Ishikawa (cell line): ENCODE measurements at regions not wholly inside any gene's neighbourhood (a gene's known extent, or its start where the extent isn't known, plus 50 kb on each side); places are given as distances from the start of the nearest gene placed in this dataset.

Experiments
- CEBPB ChIP-seq: IDR thresholded peaks from 2 replicates; pipeline ENCODE4 v1.6.1; 2012
- CREB1 ChIP-seq: IDR thresholded peaks from 2 replicates; pipeline ENCODE4 v1.6.1; 2012; ENCODE audit warnings: low read depth
- EGR1 ChIP-seq: IDR thresholded peaks from 2 replicates; pipeline ENCODE4 v1.6.1; 2012
- EP300 ChIP-seq: IDR thresholded peaks from 2 replicates; pipeline ENCODE4 v1.6.1; 2012; ENCODE audit warnings: borderline replicate concordance
- FOXM1 ChIP-seq: IDR thresholded peaks from 2 replicates; pipeline ENCODE4 v1.6.1; 2012; ENCODE audit warnings: low read depth, borderline replicate concordance
- NFIC ChIP-seq: IDR thresholded peaks from 2 replicates; pipeline ENCODE4 v1.6.1; 2012
- RAD21 ChIP-seq: IDR thresholded peaks from 2 replicates; pipeline ENCODE4 v1.6.1; 2012; ENCODE audit warnings: low read depth
- TAF1 ChIP-seq: IDR thresholded peaks from 2 replicates; pipeline ENCODE4 v1.6.1; 2012; ENCODE audit warnings: low read depth, mild to moderate bottlenecking
- TCF12 ChIP-seq: IDR thresholded peaks from 2 replicates; pipeline ENCODE4 v1.6.1; 2012; ENCODE audit warnings: low read depth
- TEAD4 ChIP-seq: IDR thresholded peaks from 2 replicates; pipeline ENCODE4 v1.6.1; 2012
- YY1 ChIP-seq: IDR thresholded peaks from 2 replicates; pipeline ENCODE4 v1.6.1; 2012; ENCODE audit warnings: low read depth
- ZBTB7A ChIP-seq: IDR thresholded peaks from 2 replicates; pipeline ENCODE4 v1.6.1; 2012; ENCODE audit warnings: low read depth
- TF ChIP-seq, protein P1 (sequence below): IDR thresholded peaks from 2 replicates; pipeline ENCODE4 v1.6.1; 2012; ENCODE audit warnings: low read depth, mild to moderate bottlenecking
- TF ChIP-seq, protein P2 (sequence below): IDR thresholded peaks from 2 replicates; pipeline ENCODE4 v1.6.1; 2012
- TF ChIP-seq, protein P3 (sequence below): IDR thresholded peaks from 2 replicates; pipeline ENCODE4 v1.6.1; 2012

DNA sequence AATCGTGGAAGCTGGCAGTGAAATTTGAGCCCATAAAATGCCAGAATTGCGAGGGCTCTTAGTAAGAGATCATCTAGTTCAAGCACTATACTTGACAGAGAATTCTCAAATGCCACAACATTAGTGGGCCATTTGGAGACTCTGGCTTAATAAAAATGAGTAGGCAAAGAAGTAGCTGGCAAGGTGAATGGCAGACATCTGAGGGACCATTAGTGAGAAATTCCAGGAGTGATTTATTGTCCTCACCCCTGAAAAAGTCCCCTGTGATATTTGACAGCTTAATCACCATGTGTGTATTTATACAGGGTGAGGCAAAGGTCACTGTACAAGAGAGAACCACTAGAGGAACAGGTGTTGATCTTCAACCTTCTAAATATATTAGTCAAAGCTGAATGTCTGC is 207.5 kb downstream of the CHRDL1 start:
- no peak for TF ChIP-seq TEAD4

DNA sequence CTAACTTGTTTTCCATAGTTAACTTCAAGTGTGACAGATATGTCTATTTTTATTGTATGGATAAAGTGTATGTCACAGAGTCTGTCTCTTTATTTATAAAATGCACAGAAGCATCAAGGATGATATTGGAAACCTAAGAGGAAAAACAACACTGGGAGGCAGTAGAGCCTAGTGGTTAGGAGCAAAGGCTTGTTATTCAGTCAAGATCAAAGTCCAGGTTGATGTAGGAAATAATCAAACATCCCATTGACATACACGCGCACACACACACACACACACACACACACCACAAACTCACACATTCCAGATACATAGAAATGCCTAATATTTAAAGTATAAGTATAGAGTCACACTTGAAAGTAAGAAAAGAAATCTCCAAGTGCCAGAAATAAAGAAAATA is 206.8 kb downstream of the CHRDL1 start:
- TF ChIP-seq TAF1 (no peak), EGR1 (no peak), CEBPB (no peak), RAD21 (no peak), EP300 (no peak), FOXM1 (no peak), ZBTB7A (no peak), TCF12 (no peak)
- TF ChIP-seq, protein P1, sequence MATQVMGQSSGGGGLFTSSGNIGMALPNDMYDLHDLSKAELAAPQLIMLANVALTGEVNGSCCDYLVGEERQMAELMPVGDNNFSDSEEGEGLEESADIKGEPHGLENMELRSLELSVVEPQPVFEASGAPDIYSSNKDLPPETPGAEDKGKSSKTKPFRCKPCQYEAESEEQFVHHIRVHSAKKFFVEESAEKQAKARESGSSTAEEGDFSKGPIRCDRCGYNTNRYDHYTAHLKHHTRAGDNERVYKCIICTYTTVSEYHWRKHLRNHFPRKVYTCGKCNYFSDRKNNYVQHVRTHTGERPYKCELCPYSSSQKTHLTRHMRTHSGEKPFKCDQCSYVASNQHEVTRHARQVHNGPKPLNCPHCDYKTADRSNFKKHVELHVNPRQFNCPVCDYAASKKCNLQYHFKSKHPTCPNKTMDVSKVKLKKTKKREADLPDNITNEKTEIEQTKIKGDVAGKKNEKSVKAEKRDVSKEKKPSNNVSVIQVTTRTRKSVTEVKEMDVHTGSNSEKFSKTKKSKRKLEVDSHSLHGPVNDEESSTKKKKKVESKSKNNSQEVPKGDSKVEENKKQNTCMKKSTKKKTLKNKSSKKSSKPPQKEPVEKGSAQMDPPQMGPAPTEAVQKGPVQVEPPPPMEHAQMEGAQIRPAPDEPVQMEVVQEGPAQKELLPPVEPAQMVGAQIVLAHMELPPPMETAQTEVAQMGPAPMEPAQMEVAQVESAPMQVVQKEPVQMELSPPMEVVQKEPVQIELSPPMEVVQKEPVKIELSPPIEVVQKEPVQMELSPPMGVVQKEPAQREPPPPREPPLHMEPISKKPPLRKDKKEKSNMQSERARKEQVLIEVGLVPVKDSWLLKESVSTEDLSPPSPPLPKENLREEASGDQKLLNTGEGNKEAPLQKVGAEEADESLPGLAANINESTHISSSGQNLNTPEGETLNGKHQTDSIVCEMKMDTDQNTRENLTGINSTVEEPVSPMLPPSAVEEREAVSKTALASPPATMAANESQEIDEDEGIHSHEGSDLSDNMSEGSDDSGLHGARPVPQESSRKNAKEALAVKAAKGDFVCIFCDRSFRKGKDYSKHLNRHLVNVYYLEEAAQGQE = no peak

DNA sequence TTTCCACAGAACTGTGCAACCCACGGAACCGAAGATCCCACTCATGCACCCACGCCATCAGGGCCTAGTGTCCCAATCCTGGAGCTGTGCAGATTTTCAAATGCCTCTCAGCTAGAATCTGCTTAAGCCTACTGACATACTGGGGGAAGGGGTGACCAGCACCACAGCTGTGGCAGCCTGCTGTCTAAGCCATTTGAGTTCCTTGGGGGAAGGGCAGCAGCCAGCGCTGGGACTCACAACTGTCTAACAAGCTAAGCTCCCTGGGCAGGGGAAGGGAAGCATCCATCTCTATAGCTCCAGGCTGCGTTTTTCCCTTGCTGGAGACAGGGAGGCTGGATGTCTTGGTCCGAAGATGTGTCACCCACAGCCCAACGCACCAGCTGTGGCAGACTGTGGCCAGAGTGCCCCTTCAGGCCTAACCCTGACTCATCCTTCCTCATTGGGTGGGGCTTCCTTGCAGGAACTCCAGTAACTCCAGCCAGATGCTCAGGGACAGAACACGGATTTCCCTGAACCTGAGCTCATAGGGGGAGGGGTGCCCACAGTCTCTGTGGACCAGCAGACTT is 194.8 kb downstream of the CHRDL1 start:
- TF ChIP-seq ZBTB7A = no peak
- TF ChIP-seq TCF12 = no peak
- no peak for TF ChIP-seq YY1
- TF ChIP-seq NFIC = no peak
- no peak for TF ChIP-seq CEBPB
- TF ChIP-seq EP300 = no peak
- TF ChIP-seq FOXM1 = no peak
- TF ChIP-seq RAD21 = no peak
- TF ChIP-seq, protein P2, sequence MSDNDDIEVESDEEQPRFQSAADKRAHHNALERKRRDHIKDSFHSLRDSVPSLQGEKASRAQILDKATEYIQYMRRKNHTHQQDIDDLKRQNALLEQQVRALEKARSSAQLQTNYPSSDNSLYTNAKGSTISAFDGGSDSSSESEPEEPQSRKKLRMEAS = no peak
- TF ChIP-seq, protein P1 = no peak
- no peak for TF ChIP-seq EGR1
- no peak for TF ChIP-seq CREB1
- no peak for TF ChIP-seq TAF1
- no peak for TF ChIP-seq TEAD4
- TF ChIP-seq, protein P3, sequence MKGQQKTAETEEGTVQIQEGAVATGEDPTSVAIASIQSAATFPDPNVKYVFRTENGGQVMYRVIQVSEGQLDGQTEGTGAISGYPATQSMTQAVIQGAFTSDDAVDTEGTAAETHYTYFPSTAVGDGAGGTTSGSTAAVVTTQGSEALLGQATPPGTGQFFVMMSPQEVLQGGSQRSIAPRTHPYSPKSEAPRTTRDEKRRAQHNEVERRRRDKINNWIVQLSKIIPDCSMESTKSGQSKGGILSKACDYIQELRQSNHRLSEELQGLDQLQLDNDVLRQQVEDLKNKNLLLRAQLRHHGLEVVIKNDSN = no peak

DNA sequence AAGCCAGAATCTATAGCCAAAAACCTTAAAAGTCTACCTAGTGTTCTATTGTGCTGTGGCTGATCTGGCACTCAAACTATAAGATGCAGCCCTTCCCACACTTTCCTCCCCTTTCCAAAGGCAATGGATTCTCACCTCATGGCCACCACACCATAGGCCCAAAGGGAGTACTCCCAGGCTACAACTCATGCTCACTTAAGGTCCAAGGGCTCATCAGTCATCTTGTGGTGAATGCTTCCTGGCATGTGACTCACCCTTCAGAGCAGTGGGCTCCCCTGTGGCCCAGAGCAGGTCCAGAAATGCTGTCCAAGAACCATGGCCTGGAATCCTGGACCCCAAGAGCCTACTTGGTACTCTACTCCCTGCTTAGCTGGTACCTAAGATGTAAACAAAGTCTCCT is 181.0 kb downstream of the CHRDL1 start:
- TF ChIP-seq TEAD4 (no peak), TCF12 (no peak), RAD21 (no peak), NFIC (no peak), CEBPB (no peak), CREB1 (no peak)
- TF ChIP-seq, protein P3 = no peak
- TF ChIP-seq, protein P2 = no peak
